ENCODE measurements at regions not wholly inside any gene's neighbourhood (a gene's known extent, or its start where the extent isn't known, plus 50 kb on each side); places are given as distances from the start of the nearest gene placed in this dataset.

DNA sequence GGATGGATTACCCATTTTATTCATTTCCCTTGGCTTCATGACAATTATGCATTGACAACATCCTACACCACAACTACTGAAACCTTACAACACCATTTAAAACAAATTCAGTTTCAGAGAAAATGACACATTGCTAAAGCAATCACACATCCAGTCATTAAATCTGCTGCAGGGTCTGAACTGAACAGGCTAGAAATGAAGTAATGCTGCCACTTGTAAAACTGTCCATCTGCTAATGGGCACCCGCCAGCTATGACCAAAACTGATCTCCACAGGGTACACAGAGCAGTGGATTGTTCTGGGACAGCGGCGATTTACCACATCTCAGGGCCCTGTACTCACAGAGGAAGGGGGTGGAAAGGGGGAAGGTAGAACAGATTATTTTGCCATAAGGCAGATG lies 172.9 kb upstream of the FBXL4 start:
- Histone ChIP-seq H3K4me3 (ENCODE audit: extremely low read depth in 1 of 4, insufficient read depth in 2 of 4, low read depth in 3 of 4, low read length in 4 of 4) (no peak overlapping the region), H3K27ac (ENCODE audit: low read depth, low read length) (no peak overlapping the region), H3K23me2 (ENCODE audit: low read depth, low read length) (no peaks in the 10 kb centered on the region), H2BK12ac (ENCODE audit: low read depth, low read length) (no peak overlapping the region), H3K27me3 (replicated peaks in 1 of 4; ENCODE audit: control insufficient read depth in 3 of 4, extremely low read depth in 1 of 4, insufficient read depth in 3 of 4, low read length in 3 of 4) (no peaks in the 10 kb centered on the region), H2BK20ac (ENCODE audit: low read length) (no peak overlapping the region), H3K4me1 (replicated peaks in 1 of 4; ENCODE audit: control insufficient read depth in 3 of 4, insufficient read depth in 4 of 4, low read length in 3 of 4) (no peaks in the 10 kb centered on the region), H2AFZ (ENCODE audit: low read length) (no peak overlapping the region), H3K79me2 (ENCODE audit: control insufficient read depth in 1 of 2, insufficient read depth in 2 of 2, low read length in 2 of 2) (no peaks in the 10 kb centered on the region), H3K4me2 (ENCODE audit: insufficient read depth in 1 of 2, low read depth in 2 of 2, low read length in 2 of 2) (no peak overlapping the region), H3K23ac (ENCODE audit: insufficient read length) (no peak overlapping the region), H2BK15ac (ENCODE audit: low read length) (no peak overlapping the region), H2BK5ac (ENCODE audit: low read depth, low read length) (no peak overlapping the region), H2BK120ac (replicated peaks; ENCODE audit: low read depth, low read length) (no peak overlapping the region), H4K8ac (ENCODE audit: extremely low read depth, insufficient read depth, low read length) (no peak overlapping the region), H2AK5ac (ENCODE audit: low read depth, low read length) (no peak overlapping the region), H4K5ac (ENCODE audit: insufficient read length, low read depth, low read length) (no peak overlapping the region), H3K4ac (replicated peaks; ENCODE audit: insufficient read length, low read depth, low read length) (no peak overlapping the region), H3K9me3 (ENCODE audit: insufficient read depth in 2 of 2, low read depth in 1 of 2, low read length in 1 of 2) (no peaks in the 10 kb centered on the region), H3K56ac (replicated peaks; ENCODE audit: insufficient read length, low read depth, low read length) (no peak overlapping the region), H3K79me1 (ENCODE audit: low read depth, low read length) (no peaks in the 10 kb centered on the region), H3K18ac (ENCODE audit: extremely low read depth, low read length) (no peak overlapping the region), H4K91ac (replicated peaks; ENCODE audit: insufficient read length, low read length) (no peak overlapping the region), H3K14ac (ENCODE audit: insufficient read length) (no peak overlapping the region), H3K36me3 (ENCODE audit: control insufficient read depth in 2 of 4, insufficient read depth in 4 of 4, low read length in 3 of 4) (no peaks in the 10 kb centered on the region), H3K9ac (replicated peaks in 1 of 4; ENCODE audit: extremely low read depth in 1 of 4, low read depth in 3 of 4, low read length in 3 of 4) (no peak overlapping the region), H4K20me1 (replicated peaks in 1 of 2; ENCODE audit: control insufficient read depth in 1 of 2, insufficient read depth in 2 of 2, low read length in 2 of 2) (no peaks in the 10 kb centered on the region)
- WGBS, 2 experiments (ENCODE audit: extremely low coverage in 1 of 2, insufficient coverage in 1 of 2, insufficient read length in 1 of 2, insufficient replicate concordance in 2 of 2, low coverage in 1 of 2, low lambda C conversion rate in 2 of 2, missing lambda C conversion rate in 1 of 2), result 94% methylated on average over 3 of the region's 3 CpGs; no CpG with 5 or more reads in 1 of the 2 experiments
- FAIRE-seq, result no peak
- ChIA-PET CTCF (ENCODE audit: partially characterized antibody) (interaction anchor here (0.6 to 2.2 kb wide), 9 partner anchors 11 to 1114 kb away, joined by 3 to 23 read pairs (median 5); no protein-coding TSS in a partner anchor), POLR2A (ENCODE audit: partially characterized antibody) (no interaction called here)
- no peak for DNase-seq (ENCODE audit: low read depth in 1 of 2, low spot score in 2 of 2)
- TF ChIP-seq KDM4A (IDR thresholded peaks at IDR 0.05; ENCODE audit: low read depth, low read length, severe bottlenecking) (no peak), EZH2 (IDR thresholded peaks at IDR 0.05; ENCODE audit: low read depth, low read length, severe bottlenecking) (no peak), SUZ12 (IDR thresholded peaks at IDR 0.05; ENCODE audit: low read length) (no peak), JUND (IDR thresholded peaks at IDR 0.05; ENCODE audit: low read length) (no peak), CHD2 (IDR thresholded peaks at IDR 0.05; ENCODE audit: low read length) (no peak), YY1 (IDR thresholded peaks at IDR 0.05; ENCODE audit: low read depth, low read length) (no peak), SIX5 (IDR thresholded peaks at IDR 0.05; ENCODE audit: low read depth, low read length) (no peak), TBP (IDR thresholded peaks at IDR 0.05; ENCODE audit: low read depth, low read length) (no peak), BCL11A (IDR thresholded peaks at IDR 0.05; ENCODE audit: low read depth in 2 of 2, low read length in 2 of 2) (no peak), CEBPB (IDR thresholded peaks at IDR 0.05; ENCODE audit: low read depth, low read length) (no peak), FOSL1 (IDR thresholded peaks at IDR 0.05; ENCODE audit: insufficient read depth, low read depth, low read length) (no peak), POLR2AphosphoS5 (IDR thresholded peaks at IDR 0.05; ENCODE audit: low read depth, low read length) (no peak), KDM5A (IDR thresholded peaks at IDR 0.05; ENCODE audit: low read length) (no peak), JUN (IDR thresholded peaks at IDR 0.05; ENCODE audit: low read depth, low read length) (no peak), RNF2 (IDR thresholded peaks at IDR 0.05; ENCODE audit: borderline replicate concordance, low read depth, low read length, missing control alignments, poor library complexity, severe bottlenecking) (no peak), ASH2L (IDR thresholded peaks at IDR 0.05; ENCODE audit: low read length) (no peak)
